K562 (cell line): ENCODE measurements at regions not wholly inside any gene's neighbourhood (a gene's known extent, or its start where the extent isn't known, plus 50 kb on each side); places are given as distances from the start of the nearest gene placed in this dataset.

Experiments
- ATAC-seq: fragments of 200-7000 bp; cut with Tn5 transposase; 3 replicates; pipeline ENCODE4 v1.9.1; 2020; ENCODE audit warnings: moderate library complexity
- BruUV-seq: library from RNA; stranded (reverse); fragments of 400-500 nt; replicated peaks from 2 replicates; lab custom pipeline; 2021; lab: Mats Ljungman, UMichigan
- CTCF ChIA-PET: fragments of 300-600 bp; formaldehyde crosslinking; extraction: SDS; loops from one replicate; lab custom pipeline; 2021; ENCODE audit warnings: low intra/inter-chr PET ratio; lab: Yijun Ruan, JAX
- POLR2A ChIA-PET: fragments of 300-600, 350-650 bp; sonication (Branson Sonifier 250); formaldehyde crosslinking; extraction: SDS; loops from one replicate; lab custom pipeline; 2021; ENCODE audit warnings: antibody characterized with exemption, inconsistent platforms; lab: Yijun Ruan, JAX
- DNase-seq, 4 experiments: peaks; one replicate each; pipeline versions ENCODE4 v3.0.0 to v3.0.0-alpha.2; 2011 to 2018; ENCODE audit warnings: low spot score in 3 of 4, mixed read lengths in 3 of 4; ENCODE audit errors: extremely low read depth in 1 of 4
- FAIRE-seq: peaks from 2 replicates; lab custom pipeline; 2011; peaks lifted over from hg19 to GRCh38; lab: Jason Lieb, UNC
- H2AFZ ChIP-seq: 2 replicates; pipeline ENCODE4 v1.6.0; 2011; ENCODE audit warnings: low read depth, low read length, control low read depth, inconsistent platforms
- H3K27ac ChIP-seq: fragments of 200-600 bp; 3 replicates; pipeline ENCODE4 v1.8.0; 2011; ENCODE audit warnings: low read depth, mild to moderate bottlenecking, control low read depth, inconsistent platforms, low read length, moderate library complexity, mixed read lengths; ENCODE audit errors: extremely low read depth
- H3K27me3 ChIP-seq, 2 experiments: fragments of 300-600 bp in 1 of 2; 2 replicates in 1 of 2; 3 replicates in 1 of 2; pipeline versions ENCODE4 v1.6.0 to v1.8.0; 2011; ENCODE audit warnings: inconsistent platforms in 2 of 2, low read length in 2 of 2, mild to moderate bottlenecking in 1 of 2, mixed read lengths in 1 of 2, moderate library complexity in 1 of 2; ENCODE audit not compliant: control insufficient read depth in 2 of 2, insufficient read depth in 2 of 2
- H3K36me3 ChIP-seq: fragments of 300-600 bp; 3 replicates; pipeline ENCODE4 v1.8.0; 2011; ENCODE audit warnings: mild to moderate bottlenecking, low read length, inconsistent platforms; ENCODE audit not compliant: control insufficient read depth, insufficient read depth
- H3K4me1 ChIP-seq, 2 experiments: fragments of 200-600 bp in 1 of 2; replicated peaks in 1 of 2; 2 replicates in 1 of 2; 3 replicates in 1 of 2; pipeline versions ENCODE4 v1.5.1 to v1.8.0; 2011; ENCODE audit warnings: inconsistent platforms in 2 of 2, low read length in 2 of 2, mild to moderate bottlenecking in 1 of 2, mixed read lengths in 1 of 2, moderate library complexity in 1 of 2; ENCODE audit not compliant: control insufficient read depth in 2 of 2, insufficient read depth in 2 of 2
- H3K4me2 ChIP-seq: 2 replicates; pipeline ENCODE4 v1.6.1; 2011; ENCODE audit warnings: low read length, control low read depth, inconsistent platforms, mixed read lengths; ENCODE audit not compliant: insufficient read depth
- H3K4me3 ChIP-seq: fragments of 200-600 bp; sonication (generic), shearing (Covaris generic); 2 replicates; pipeline ENCODE4 v1.5.1; 2016; ENCODE audit warnings: control low read depth, inconsistent platforms
- H3K79me2 ChIP-seq: fragments of 200-600 bp; 3 replicates; pipeline ENCODE4 v1.8.0; 2011; ENCODE audit warnings: low read length, inconsistent platforms; ENCODE audit not compliant: control insufficient read depth, insufficient read depth
- H3K9ac ChIP-seq, 2 experiments: 2 replicates each; pipeline versions ENCODE4 v1.6.0 to v1.6.1; 2011; ENCODE audit warnings: low read depth in 2 of 2, low read length in 2 of 2, control low read depth in 1 of 2, inconsistent platforms in 1 of 2, mild to moderate bottlenecking in 1 of 2, mixed read lengths in 1 of 2; ENCODE audit not compliant: insufficient read depth in 1 of 2
- H3K9me1 ChIP-seq: one replicate; pipeline ENCODE4 v1.6.0; 2011; ENCODE audit warnings: inconsistent platforms, mild to moderate bottlenecking, low read length, moderate library complexity; ENCODE audit not compliant: control insufficient read depth, insufficient read depth
- H3K9me3 ChIP-seq: replicated peaks from 2 replicates; pipeline ENCODE4 v1.5.1; 2011; ENCODE audit warnings: low read depth, low read length, inconsistent platforms; ENCODE audit not compliant: control insufficient read depth, insufficient read depth
- H4K20me1 ChIP-seq: replicated peaks from 2 replicates; pipeline ENCODE4 v1.6.1; 2011; ENCODE audit warnings: low read length, inconsistent platforms, mixed read lengths; ENCODE audit not compliant: control insufficient read depth, insufficient read depth
- ARNT ChIP-seq, 2 experiments: fragments of 450-650 bp; IDR thresholded peaks; 2 replicates each; pipeline ENCODE4 v1.6.1; 2016; ENCODE audit warnings: mild to moderate bottlenecking in 1 of 2
- DACH1 ChIP-seq: fragments of 450-650 bp; IDR thresholded peaks from 2 replicates; pipeline ENCODE4 v1.6.1; 2018; ENCODE audit not compliant: partially characterized antibody
- DNMT1 ChIP-seq: fragments of 450-650 bp; IDR thresholded peaks from 2 replicates; pipeline ENCODE4 v1.6.1; 2016; ENCODE audit warnings: antibody characterized with exemption, mild to moderate bottlenecking
- HLTF ChIP-seq: fragments of 450-650 bp; IDR thresholded peaks from 2 replicates; pipeline ENCODE4 v1.6.1; 2016
- L3MBTL2 ChIP-seq: fragments of 450-650 bp; IDR thresholded peaks from 2 replicates; pipeline ENCODE4 v1.6.1; 2016; ENCODE audit warnings: mild to moderate bottlenecking, moderate library complexity
- NFIC ChIP-seq: fragments of 450-650 bp; IDR thresholded peaks from 2 replicates; pipeline ENCODE4 v1.6.1; 2017; ENCODE audit warnings: mild to moderate bottlenecking, inconsistent platforms
- WGBS: fragments of 100-300 bp; shearing (Covaris generic); methylation state at CpG from one replicate; pipeline ENCODE4 v1.1.6; 2016; ENCODE audit warnings: low coverage, mixed read lengths; ENCODE audit not compliant: insufficient coverage; ENCODE audit errors: missing lambda C conversion rate; 5-methylcytosine and 5-hydroxymethylcytosine counted together
- in situ Hi-C: fragments of 300-500 bp; cut with MboI; formaldehyde crosslinking; loops from 4 replicates; pipeline ENCODE4 v1.15.0; 2018; ENCODE audit warnings: inconsistent platforms, mixed read lengths
- intact Hi-C: fragments of 100-400 bp; cut with micrococcal nuclease; formaldehyde crosslinking; loops from 2 replicates; pipeline ENCODE4 v1.14.2; 2022
- TF ChIP-seq, protein P1 (sequence below), 3 experiments: IDR thresholded peaks in 2 of 3; conservative IDR thresholded peaks in 1 of 3; 2 replicates each; pipeline ENCODE4 v1.5.1; 2011 to 2012; ENCODE audit warnings: low read length in 3 of 3, mild to moderate bottlenecking in 3 of 3, control low read depth in 2 of 3, improper control_type of control experiment in 1 of 3, inconsistent platforms in 1 of 3, low read depth in 1 of 3, mixed read lengths in 1 of 3, moderate library complexity in 1 of 3; ENCODE audit not compliant: insufficient read depth in 2 of 3
- TF ChIP-seq, protein P2 (sequence below), 2 experiments: fragments of 450-650 bp; IDR thresholded peaks; 2 replicates each; pipeline ENCODE4 v1.6.1; 2016; ENCODE audit warnings: mild to moderate bottlenecking in 2 of 2, borderline replicate concordance in 1 of 2, low read depth in 1 of 2, moderate library complexity in 1 of 2
- TF ChIP-seq, protein P3 (sequence below): sonication (generic); formaldehyde crosslinking; IDR thresholded peaks from 2 replicates; pipeline ENCODE4 v1.8.0; 2022; ENCODE audit warnings: mild to moderate bottlenecking, missing genetic modification reagents

DNA sequence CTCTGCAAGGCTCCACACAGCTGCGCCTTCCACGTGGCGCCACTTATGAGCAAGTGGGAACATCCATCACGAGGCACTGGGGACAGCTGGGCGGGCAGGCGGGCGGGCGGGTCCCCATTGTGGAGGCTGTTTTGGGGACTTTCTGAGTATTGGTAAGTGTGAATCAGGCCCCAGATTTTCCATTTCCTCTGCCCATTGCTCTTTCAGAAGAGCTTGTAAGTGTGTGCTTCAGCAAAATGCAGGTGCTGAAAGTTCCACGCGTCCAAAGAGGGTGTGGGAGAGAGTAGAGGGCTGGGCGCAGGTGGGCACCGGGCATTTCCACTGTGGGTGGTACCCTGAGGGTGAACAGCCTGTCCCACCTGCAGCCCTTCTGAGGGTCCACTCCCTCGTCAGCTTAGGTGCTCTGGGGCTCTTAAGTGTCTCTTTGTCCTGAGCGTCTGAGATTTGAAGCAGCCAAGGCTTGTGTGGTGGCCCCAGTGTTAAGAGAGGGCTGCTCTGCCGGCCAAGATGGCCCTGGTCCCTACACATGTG lies 177.1 kb downstream of the RPLP1 start (continued):
- TF ChIP-seq, protein P1, sequence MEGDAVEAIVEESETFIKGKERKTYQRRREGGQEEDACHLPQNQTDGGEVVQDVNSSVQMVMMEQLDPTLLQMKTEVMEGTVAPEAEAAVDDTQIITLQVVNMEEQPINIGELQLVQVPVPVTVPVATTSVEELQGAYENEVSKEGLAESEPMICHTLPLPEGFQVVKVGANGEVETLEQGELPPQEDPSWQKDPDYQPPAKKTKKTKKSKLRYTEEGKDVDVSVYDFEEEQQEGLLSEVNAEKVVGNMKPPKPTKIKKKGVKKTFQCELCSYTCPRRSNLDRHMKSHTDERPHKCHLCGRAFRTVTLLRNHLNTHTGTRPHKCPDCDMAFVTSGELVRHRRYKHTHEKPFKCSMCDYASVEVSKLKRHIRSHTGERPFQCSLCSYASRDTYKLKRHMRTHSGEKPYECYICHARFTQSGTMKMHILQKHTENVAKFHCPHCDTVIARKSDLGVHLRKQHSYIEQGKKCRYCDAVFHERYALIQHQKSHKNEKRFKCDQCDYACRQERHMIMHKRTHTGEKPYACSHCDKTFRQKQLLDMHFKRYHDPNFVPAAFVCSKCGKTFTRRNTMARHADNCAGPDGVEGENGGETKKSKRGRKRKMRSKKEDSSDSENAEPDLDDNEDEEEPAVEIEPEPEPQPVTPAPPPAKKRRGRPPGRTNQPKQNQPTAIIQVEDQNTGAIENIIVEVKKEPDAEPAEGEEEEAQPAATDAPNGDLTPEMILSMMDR (IDR thresholded peaks at IDR 0.05 in 2 of 3, conservative IDR thresholded peaks at IDR 0.05 in 1 of 3; ENCODE audit: insufficient read depth in 2 of 3, low read depth in 1 of 3, low read length in 3 of 3), result no peak

DNA sequence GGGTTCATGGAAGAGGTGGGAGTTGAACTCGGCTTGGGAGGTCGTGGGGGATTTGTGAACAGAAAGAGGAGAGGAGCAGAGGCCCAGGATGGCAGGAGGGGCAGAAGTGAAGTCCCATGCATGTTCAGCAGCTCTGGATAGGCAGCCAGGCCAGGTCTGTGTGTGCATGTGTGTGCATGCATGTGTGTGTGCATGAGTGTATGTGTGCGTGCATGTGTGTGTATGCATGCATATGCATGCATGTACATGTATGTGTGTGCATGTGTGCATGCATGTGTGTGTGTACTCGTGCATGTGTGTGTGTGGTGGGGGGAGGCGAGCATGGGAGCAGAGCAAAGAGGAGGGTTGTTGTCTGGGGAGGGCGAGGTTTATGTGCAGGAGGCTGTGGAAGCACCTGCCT lies 178.4 kb downstream of the RPLP1 start:
- POLR2A ChIA-PET, result no interaction called here
- CTCF ChIA-PET, result no interaction called here
- H4K20me1 ChIP-seq, result no peaks in the 10 kb centered on the region
- H3K4me3 ChIP-seq, result no peak overlapping the region
- H3K27me3 ChIP-seq, result peaks cover 0 to 20% of the 10 kb centered on the region in 2 experiments; a peak in 2 of 5 replicates
- FAIRE-seq (no peak), ATAC-seq (no peak), DNase-seq (no peak)
- no peaks in the 10 kb centered on the region for H3K79me2 ChIP-seq
- H2AFZ ChIP-seq, result no peak overlapping the region
- no TSS peak for BruUV-seq
- 2% methylated on average over 6 of the region's 6 CpGs for WGBS
- H3K4me2 ChIP-seq, result no peak overlapping the region
- no peaks in the 10 kb centered on the region for H3K4me1 ChIP-seq
- H3K27ac ChIP-seq, result no peak overlapping the region
- H3K9me3 ChIP-seq, result no peaks in the 10 kb centered on the region
- no peaks in the 10 kb centered on the region for H3K9me1 ChIP-seq
- H3K36me3 ChIP-seq, result no peaks in the 10 kb centered on the region
- in situ Hi-C loops (no loop called here), intact Hi-C loops (no loop called here)
- no peak overlapping the region for H3K9ac ChIP-seq
- TF ChIP-seq, protein P2, sequence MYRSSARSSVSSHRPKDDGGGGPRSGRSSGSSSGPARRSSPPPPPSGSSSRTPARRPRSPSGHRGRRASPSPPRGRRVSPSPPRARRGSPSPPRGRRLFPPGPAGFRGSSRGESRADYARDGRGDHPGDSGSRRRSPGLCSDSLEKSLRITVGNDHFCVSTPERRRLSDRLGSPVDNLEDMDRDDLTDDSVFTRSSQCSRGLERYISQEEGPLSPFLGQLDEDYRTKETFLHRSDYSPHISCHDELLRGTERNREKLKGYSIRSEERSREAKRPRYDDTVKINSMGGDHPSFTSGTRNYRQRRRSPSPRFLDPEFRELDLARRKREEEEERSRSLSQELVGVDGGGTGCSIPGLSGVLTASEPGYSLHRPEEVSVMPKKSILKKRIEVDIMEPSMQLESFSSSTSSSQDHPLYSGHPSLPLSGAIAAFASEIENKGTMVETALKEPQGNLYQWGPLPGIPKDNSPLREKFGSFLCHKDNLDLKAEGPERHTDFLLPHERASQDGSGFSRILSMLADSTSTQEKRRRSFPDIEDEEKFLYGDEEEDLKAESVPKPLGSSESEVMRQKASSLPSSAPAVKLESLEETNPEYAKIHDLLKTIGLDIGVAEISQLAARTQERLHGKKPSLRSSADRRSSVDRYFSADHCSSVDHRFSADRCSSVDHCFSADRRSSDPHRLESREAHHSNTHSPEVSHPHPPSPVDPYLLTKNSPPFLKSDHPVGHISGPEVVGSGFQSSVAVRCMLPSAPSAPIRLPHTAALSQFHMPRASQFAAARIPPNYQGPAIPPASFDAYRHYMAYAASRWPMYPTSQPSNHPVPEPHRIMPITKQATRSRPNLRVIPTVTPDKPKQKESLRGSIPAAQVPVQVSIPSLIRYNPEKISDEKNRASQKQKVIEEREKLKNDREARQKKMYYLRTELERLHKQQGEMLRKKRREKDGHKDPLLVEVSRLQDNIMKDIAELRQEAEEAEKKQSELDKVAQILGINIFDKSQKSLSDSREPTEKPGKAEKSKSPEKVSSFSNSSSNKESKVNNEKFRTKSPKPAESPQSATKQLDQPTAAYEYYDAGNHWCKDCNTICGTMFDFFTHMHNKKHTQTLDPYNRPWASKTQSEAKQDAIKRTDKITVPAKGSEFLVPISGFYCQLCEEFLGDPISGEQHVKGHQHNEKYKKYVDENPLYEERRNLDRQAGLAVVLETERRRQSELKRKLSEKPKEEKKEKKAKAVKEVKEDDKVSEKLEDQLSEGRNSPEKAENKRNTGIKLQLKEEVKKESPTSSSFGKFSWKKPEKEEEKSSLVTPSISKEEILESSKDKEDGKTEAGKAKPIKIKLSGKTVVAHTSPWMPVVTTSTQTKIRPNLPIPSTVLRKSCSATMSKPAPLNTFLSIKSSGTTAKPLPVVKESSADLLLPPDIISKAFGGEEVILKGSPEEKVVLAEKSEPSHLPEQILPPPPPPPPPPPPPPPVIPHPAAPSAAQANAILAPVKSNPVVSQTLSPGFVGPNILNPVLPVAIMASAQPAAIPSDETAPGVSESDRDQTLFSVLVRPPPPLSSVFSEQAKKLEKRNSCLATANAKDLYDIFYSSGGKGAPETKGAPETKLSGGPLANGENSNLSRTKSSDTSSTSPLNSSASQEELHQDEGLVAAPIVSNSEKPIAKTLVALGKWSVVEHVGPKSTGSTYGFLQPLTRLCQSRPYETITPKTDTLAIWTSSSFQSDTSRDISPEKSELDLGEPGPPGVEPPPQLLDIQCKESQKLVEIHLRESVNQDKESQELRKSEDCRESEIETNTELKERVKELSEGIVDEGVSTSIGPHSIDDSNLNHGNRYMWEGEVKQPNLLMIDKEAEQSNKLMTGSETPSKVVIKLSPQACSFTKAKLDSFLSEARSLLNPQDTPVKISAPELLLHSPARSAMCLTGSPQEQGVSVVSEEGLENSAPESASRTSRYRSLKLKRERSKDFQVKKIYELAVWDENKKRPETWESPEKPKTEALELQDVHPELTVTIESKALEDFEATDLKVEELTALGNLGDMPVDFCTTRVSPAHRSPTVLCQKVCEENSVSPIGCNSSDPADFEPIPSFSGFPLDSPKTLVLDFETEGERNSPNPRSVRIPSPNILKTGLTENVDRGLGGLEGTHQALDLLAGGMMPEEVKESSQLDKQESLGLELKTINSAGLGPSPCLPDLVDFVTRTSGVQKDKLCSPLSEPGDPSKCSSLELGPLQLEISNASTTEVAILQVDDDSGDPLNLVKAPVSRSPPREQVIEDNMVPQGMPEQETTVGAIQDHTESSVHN (IDR thresholded peaks at IDR 0.05; ENCODE audit: borderline replicate concordance in 1 of 2, low read depth in 1 of 2), result no peak
- TF ChIP-seq ARNT (IDR thresholded peaks at IDR 0.05) (no peak), DNMT1 (no peak), HLTF (no peak), DACH1 (no peak), NFIC (no peak), L3MBTL2 (no peak)
- TF ChIP-seq, protein P3, sequence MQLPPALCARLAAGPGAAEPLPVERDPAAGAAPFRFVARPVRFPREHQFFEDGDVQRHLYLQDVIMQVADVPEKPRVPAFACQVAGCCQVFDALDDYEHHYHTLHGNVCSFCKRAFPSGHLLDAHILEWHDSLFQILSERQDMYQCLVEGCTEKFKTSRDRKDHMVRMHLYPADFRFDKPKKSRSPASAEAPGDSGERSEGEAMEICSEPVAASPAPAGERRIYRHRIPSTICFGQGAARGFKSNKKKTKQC (CRISPR knock-in tag), result no peak
